PC-3 (cell line): ENCODE measurements at regions not wholly inside any gene's neighbourhood (a gene's known extent, or its start where the extent isn't known, plus 50 kb on each side); places are given as distances from the start of the nearest gene placed in this dataset.
"Not testable (repeated sequence)": the region's sequence is repeated elsewhere in the genome, so short reads cannot be mapped to it uniquely, and the experiment has no call there.

ENCODE experiments used
- CTCF ChIP-seq: fragments of 300-600 bp; sonication (generic); conservative IDR thresholded peaks from 2 replicates; pipeline ENCODE4 v1.5.1; 2017; ENCODE audit warnings: antibody characterized with exemption, low read depth, mild to moderate bottlenecking, low read length
- EZH2 ChIP-seq: fragments of 300-600 bp; sonication (generic); IDR thresholded peaks from one replicate; pipeline ENCODE4 v1.6.1; 2017; ENCODE audit warnings: antibody characterized with exemption, mild to moderate bottlenecking, low read length; ENCODE audit not compliant: unreplicated experiment
- EZH2phosphoT487 ChIP-seq: fragments of 300-600 bp; sonication (generic); IDR thresholded peaks from 2 replicates; pipeline ENCODE4 v1.6.1; 2018; ENCODE audit warnings: mild to moderate bottlenecking, antibody characterized with exemption, low read length, borderline replicate concordance

- TF ChIP-seq CTCF, EZH2, EZH2phosphoT487: not testable (repeated sequence)
Observed at GRCh38 chr9:65454034-65454433, 169.0 kb upstream of the FOXD4L5 start.
